HFFc6 (cell line): ENCODE measurements at regions not wholly inside any gene's neighbourhood (a gene's known extent, or its start where the extent isn't known, plus 50 kb on each side); places are given as distances from the start of the nearest gene placed in this dataset.

Experiments
- DNase-seq: peaks from one replicate; pipeline ENCODE4 v3.0.0-alpha.2; 2018
- H3K27ac Mint-ChIP-seq: 2 replicates; pipeline ENCODE4 v1.8.0; 2020; ENCODE audit warnings: mild to moderate bottlenecking, mixed read lengths
- H3K27me3 Mint-ChIP-seq: 2 replicates; pipeline ENCODE4 v1.8.0; 2021; ENCODE audit warnings: mild to moderate bottlenecking, moderate library complexity, mixed read lengths; ENCODE audit not compliant: insufficient read depth
- H3K36me3 Mint-ChIP-seq: 2 replicates; pipeline ENCODE4 v1.8.0; 2021; ENCODE audit warnings: low read depth, mixed read lengths
- H3K4me1 Mint-ChIP-seq: 2 replicates; pipeline ENCODE4 v1.8.0; 2020; ENCODE audit warnings: low read depth, mixed read lengths
- H3K4me3 Mint-ChIP-seq: 2 replicates; pipeline ENCODE4 v1.8.0; 2020; ENCODE audit warnings: mild to moderate bottlenecking, moderate library complexity, mixed read lengths
- H3K9me3 Mint-ChIP-seq: 2 replicates; pipeline ENCODE4 v1.8.0; 2020; ENCODE audit warnings: mild to moderate bottlenecking, mixed read lengths
- TF ChIP-seq, protein P1 (sequence below): fragments of 200-600 bp; sonication (generic); IDR thresholded peaks from 2 replicates; pipeline ENCODE4 v1.5.0; 2021; ENCODE audit warnings: antibody characterized with exemption, mild to moderate bottlenecking

DNA sequence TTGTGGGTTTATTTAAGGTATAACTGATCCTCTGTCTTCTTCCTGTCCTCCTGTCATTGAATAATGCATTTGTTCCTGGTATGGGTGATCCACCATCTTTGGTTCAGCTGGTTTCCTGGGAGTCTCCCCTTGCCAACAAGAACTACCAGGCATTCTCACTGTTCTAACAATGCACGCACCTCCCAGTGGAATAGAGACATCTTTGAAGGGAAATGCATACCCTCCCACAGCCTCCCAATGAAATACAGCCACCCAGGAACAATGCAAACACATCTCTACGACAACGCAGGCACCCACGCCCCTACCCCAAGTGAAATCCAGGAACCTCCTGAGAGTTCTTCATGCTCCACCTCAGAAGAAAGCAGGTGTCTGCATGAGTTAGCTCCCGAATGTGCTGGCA is 318.0 kb downstream of the SOX11 start:
- no peak for DNase-seq
- Mint-ChIP-seq H3K27ac (no peak overlapping the region), H3K36me3 (no peaks in the 10 kb centered on the region), H3K27me3 (no peaks in the 10 kb centered on the region), H3K9me3 (peaks cover 30% of the 10 kb centered on the region), H3K4me3 (no peak overlapping the region), H3K4me1 (no peaks in the 10 kb centered on the region)
- TF ChIP-seq, protein P1, sequence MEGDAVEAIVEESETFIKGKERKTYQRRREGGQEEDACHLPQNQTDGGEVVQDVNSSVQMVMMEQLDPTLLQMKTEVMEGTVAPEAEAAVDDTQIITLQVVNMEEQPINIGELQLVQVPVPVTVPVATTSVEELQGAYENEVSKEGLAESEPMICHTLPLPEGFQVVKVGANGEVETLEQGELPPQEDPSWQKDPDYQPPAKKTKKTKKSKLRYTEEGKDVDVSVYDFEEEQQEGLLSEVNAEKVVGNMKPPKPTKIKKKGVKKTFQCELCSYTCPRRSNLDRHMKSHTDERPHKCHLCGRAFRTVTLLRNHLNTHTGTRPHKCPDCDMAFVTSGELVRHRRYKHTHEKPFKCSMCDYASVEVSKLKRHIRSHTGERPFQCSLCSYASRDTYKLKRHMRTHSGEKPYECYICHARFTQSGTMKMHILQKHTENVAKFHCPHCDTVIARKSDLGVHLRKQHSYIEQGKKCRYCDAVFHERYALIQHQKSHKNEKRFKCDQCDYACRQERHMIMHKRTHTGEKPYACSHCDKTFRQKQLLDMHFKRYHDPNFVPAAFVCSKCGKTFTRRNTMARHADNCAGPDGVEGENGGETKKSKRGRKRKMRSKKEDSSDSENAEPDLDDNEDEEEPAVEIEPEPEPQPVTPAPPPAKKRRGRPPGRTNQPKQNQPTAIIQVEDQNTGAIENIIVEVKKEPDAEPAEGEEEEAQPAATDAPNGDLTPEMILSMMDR = no peak

DNA sequence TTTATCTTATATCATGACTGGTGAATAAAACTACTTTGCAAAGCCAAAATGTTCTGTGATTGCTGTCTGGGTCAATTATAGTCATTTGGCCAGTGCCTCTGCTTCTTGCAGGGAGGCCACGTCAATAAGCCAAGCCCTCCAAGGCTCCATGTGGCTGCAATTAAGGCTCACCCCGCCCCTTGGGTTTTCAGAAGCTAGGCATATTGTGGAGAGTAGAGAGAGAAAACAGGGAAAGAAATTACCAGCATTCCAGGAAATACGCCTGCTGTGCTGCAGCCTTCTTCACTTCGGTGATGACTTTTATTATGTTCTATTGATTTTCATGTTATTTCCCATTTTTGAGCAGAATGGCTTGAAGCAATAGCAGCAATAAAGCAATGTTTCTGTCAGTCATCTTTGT is 319.7 kb downstream of the SOX11 start:
- no peaks in the 10 kb centered on the region for H3K27me3 Mint-ChIP-seq
- TF ChIP-seq, protein P1 = no peak
- H3K4me3 Mint-ChIP-seq = no peak overlapping the region
- no peak overlapping the region for H3K27ac Mint-ChIP-seq
- H3K36me3 Mint-ChIP-seq = no peaks in the 10 kb centered on the region
- no peaks in the 10 kb centered on the region for H3K4me1 Mint-ChIP-seq
- no peak for DNase-seq
- peaks cover 33% of the 10 kb centered on the region for H3K9me3 Mint-ChIP-seq

DNA sequence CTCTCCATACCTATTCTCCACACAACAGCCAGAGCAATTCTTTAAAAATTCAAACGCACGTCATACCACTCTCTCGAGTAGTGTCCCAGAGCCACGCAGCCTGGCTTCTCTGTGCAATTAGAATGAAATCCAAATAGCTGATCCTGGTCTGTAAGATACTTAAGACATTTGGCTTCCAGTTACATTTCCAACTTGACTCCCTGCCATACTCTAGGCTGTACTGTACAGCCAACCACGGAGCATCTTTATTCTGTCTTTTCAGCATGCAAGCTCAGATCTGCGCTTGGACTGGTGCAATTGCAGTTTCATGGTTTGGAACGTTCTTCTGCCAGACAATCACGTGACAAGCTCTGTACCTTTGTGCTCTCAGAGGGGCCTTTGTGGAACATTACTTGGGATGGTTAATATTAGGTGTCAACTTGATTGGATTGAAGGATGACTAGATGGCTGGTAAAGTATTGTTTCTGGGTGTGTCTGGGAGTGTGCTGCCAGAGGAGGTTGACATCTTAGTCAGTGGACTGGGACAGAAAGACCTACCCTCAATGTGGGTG is 325.6 kb downstream of the SOX11 start:
- TF ChIP-seq, protein P1 = no peak
- H3K4me3 Mint-ChIP-seq = no peak overlapping the region
- no peaks in the 10 kb centered on the region for H3K27me3 Mint-ChIP-seq
- no peak for DNase-seq
- H3K36me3 Mint-ChIP-seq = no peaks in the 10 kb centered on the region
- H3K4me1 Mint-ChIP-seq = no peaks in the 10 kb centered on the region
- H3K9me3 Mint-ChIP-seq = peaks cover 51% of the 10 kb centered on the region
- H3K27ac Mint-ChIP-seq = no peak overlapping the region

DNA sequence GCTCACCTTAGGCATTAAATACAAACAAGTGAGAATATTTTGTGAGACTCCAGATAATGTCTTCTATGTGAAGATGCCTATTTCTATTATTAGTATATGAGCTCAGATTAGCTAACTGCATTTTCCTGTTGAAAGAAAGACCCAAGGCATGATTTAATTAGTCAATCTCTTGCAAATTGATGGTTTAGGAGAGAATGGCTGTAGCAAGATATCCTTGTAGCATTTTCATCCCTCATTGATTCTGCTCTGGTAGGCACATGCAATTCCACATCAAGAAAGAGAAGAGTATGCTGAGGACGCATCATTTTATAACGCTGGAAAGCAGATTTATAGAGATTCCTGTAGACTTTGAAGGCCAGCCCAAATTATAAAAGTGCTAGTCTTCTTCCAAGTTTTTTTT is 332.0 kb downstream of the SOX11 start:
- TF ChIP-seq, protein P1 = no peak
- H3K9me3 Mint-ChIP-seq = peaks cover 56% of the 10 kb centered on the region
- H3K4me3 Mint-ChIP-seq = no peak overlapping the region
- no peaks in the 10 kb centered on the region for H3K4me1 Mint-ChIP-seq
- no peak overlapping the region for H3K27ac Mint-ChIP-seq
- no peak for DNase-seq
- peaks cover 2% of the 10 kb centered on the region; the same call in 1 of the 2 replicates for H3K36me3 Mint-ChIP-seq
- H3K27me3 Mint-ChIP-seq = no peaks in the 10 kb centered on the region

DNA sequence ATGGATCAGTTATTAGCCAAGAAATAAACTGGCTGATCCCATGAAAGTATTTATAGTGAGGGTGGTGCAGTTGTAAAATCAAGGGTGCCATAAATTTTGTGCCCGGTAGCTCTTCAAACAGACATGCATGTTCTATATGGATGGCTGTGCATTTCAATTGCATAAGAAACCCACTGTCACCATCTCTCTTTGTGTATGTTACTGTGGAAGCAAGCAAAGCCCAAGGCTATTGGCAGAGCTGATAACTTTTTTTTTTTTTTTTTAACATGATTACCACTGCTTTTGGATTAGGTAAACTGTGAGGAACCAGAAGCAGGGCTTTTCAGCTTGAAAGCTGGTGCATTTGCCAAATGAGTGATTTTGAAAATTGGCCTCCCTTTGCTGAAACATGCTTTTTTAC is 332.6 kb downstream of the SOX11 start:
- Mint-ChIP-seq H3K27ac (no peak overlapping the region), H3K36me3 (peaks cover 3% of the 10 kb centered on the region; the same call in 1 of the 2 replicates), H3K4me3 (no peak overlapping the region), H3K27me3 (no peaks in the 10 kb centered on the region), H3K9me3 (peaks cover 62% of the 10 kb centered on the region), H3K4me1 (no peaks in the 10 kb centered on the region)
- TF ChIP-seq, protein P1 = no peak
- no peak for DNase-seq

DNA sequence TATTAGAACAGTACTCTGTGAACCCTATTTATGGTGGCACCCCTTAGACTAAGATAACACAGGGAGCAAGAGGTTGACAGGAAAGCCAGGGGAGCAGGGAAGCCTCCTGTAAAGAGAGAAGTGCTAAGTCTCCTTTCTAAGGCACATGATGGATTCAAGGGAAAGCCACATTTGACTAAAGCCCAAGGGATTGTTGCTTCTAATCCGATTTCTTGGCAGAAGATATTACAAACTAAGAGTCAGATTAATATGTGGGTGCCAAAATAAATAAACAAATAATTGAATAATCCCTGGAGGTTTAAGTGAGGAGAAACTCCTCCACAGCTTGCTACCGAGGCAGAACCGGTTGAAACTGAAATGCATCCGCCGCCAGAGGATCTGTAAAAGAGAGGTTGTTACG is 333.2 kb downstream of the SOX11 start:
- DNase-seq = no peak
- H3K27me3 Mint-ChIP-seq = no peaks in the 10 kb centered on the region; the same call in 1 of the 2 replicates

More for the DNA sequence above, 333.2 kb downstream of the SOX11 start:
- peaks cover 3% of the 10 kb centered on the region; the same call in 1 of the 2 replicates for H3K36me3 Mint-ChIP-seq
- H3K4me3 Mint-ChIP-seq = no peak overlapping the region
- no peak overlapping the region for H3K27ac Mint-ChIP-seq
- TF ChIP-seq, protein P1 = no peak
- no peaks in the 10 kb centered on the region for H3K4me1 Mint-ChIP-seq
- peaks cover 65% of the 10 kb centered on the region for H3K9me3 Mint-ChIP-seq
